Effector CD4-positive, alpha-beta T cell (primary cell): ENCODE measurements at regions not wholly inside any gene's neighbourhood (a gene's known extent, or its start where the extent isn't known, plus 50 kb on each side); places are given as distances from the start of the nearest gene placed in this dataset.
"Not testable (repeated sequence)": the region's sequence is repeated elsewhere in the genome, so short reads cannot be mapped to it uniquely, and the experiment has no call there.

Experiments
- DNase-seq: peaks from one replicate; pipeline ENCODE4 v3.0.0-alpha.2; 2020

- peak; percentile 35 for DNase-seq
Measured at GRCh38 chr6:27138837-27139755, 108.4 kb upstream of the PRSS16 start.

GRCh38 chr6:27139756-27140579, 107.5 kb upstream of the PRSS16 start:
- no peak for DNase-seq

- no peak for DNase-seq
Measured at GRCh38 chr6:27140999-27141528, 106.4 kb upstream of the PRSS16 start.

- DNase-seq = no peak
Measured at GRCh38 chr6:27141529-27142015, 105.9 kb upstream of the PRSS16 start.

GRCh38 chr6:27143020-27143388, 104.5 kb upstream of the PRSS16 start:
- DNase-seq = not testable (repeated sequence)

- DNase-seq = no peak
Measured at GRCh38 chr6:27143474-27144026, 104.0 kb upstream of the PRSS16 start.

- DNase-seq = no peak
Measured at GRCh38 chr6:27144740-27145079, 102.8 kb upstream of the PRSS16 start.

- peak; percentile 61 for DNase-seq
Measured at GRCh38 chr6:27145731-27146455, 101.6 kb upstream of the PRSS16 start.

GRCh38 chr6:27146456-27146705, 101.1 kb upstream of the PRSS16 start:
- not testable (repeated sequence) for DNase-seq

GRCh38 chr6:27146706-27147505, 100.6 kb upstream of the PRSS16 start:
- DNase-seq = peak; percentile 65

GRCh38 chr6:27148404-27148795, 99.1 kb upstream of the PRSS16 start:
- DNase-seq = no peak

GRCh38 chr6:27149150-27149549, 98.4 kb upstream of the PRSS16 start:
- no peak for DNase-seq

- DNase-seq = no peak
Measured at GRCh38 chr6:27154696-27155095, 92.8 kb upstream of the PRSS16 start.

GRCh38 chr6:27156874-27157458, 90.5 kb upstream of the PRSS16 start:
- DNase-seq = no peak

GRCh38 chr6:27157459-27158315, 89.8 kb upstream of the PRSS16 start:
- peak; percentile 68 for DNase-seq

GRCh38 chr6:27158316-27158643, 89.2 kb upstream of the PRSS16 start:
- DNase-seq = no peak

- no peak for DNase-seq
Measured at GRCh38 chr6:27159725-27160124, 87.8 kb upstream of the PRSS16 start.

GRCh38 chr6:27161115-27161514, 86.4 kb upstream of the PRSS16 start:
- DNase-seq = no peak

GRCh38 chr6:27161603-27161945, 85.9 kb upstream of the PRSS16 start:
- no peak for DNase-seq

GRCh38 chr6:27161946-27162603, 85.4 kb upstream of the PRSS16 start:
- DNase-seq = no peak
